ENCODE measurements at regions not wholly inside any gene's neighbourhood (a gene's known extent, or its start where the extent isn't known, plus 50 kb on each side); places are given as distances from the start of the nearest gene placed in this dataset.

DNA sequence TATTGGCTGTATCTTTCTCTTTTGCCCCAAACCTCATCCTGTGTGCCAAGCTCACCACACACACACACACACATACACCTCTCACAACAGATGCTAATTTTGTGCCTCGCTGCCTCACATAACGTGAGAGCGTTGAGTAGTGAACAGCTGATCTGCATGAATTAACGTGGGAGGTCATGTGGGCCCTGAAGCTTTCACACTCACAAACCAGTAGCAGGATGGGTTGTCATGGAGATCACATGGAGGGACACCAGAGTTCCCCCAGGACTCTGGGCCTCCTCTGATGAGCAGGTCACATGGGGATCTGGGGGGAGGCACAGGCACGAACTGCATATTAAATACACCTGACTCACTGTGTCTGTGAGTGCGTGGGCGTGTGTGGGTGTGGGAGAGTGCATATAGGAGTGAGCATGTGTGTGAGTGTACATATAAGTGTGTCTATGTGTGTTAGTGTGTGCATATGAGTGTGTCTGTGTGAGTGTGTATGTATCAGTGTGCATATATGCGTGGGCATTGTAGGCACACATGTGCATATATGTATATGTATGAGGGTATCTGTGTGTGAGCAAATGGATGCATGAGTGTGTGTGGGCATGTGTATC, 62.7 kb upstream of the SULF2 start:
- TF ChIP-seq, protein P1, sequence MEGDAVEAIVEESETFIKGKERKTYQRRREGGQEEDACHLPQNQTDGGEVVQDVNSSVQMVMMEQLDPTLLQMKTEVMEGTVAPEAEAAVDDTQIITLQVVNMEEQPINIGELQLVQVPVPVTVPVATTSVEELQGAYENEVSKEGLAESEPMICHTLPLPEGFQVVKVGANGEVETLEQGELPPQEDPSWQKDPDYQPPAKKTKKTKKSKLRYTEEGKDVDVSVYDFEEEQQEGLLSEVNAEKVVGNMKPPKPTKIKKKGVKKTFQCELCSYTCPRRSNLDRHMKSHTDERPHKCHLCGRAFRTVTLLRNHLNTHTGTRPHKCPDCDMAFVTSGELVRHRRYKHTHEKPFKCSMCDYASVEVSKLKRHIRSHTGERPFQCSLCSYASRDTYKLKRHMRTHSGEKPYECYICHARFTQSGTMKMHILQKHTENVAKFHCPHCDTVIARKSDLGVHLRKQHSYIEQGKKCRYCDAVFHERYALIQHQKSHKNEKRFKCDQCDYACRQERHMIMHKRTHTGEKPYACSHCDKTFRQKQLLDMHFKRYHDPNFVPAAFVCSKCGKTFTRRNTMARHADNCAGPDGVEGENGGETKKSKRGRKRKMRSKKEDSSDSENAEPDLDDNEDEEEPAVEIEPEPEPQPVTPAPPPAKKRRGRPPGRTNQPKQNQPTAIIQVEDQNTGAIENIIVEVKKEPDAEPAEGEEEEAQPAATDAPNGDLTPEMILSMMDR (IDR thresholded peaks at IDR 0.05), result no peak
- TF ChIP-seq POLR2A (IDR thresholded peaks at IDR 0.05), result no peak
- no peak for TF ChIP-seq POLR2AphosphoS5 (IDR thresholded peaks at IDR 0.05; ENCODE audit: insufficient read depth in 1 of 2, low read depth in 1 of 2)
